ENCODE measurements at regions not wholly inside any gene's neighbourhood (a gene's known extent, or its start where the extent isn't known, plus 50 kb on each side); places are given as distances from the start of the nearest gene placed in this dataset.

- no peaks in the 10 kb centered on the region for H3K4me1 ChIP-seq (ENCODE audit: control insufficient read depth in 1 of 2, insufficient read depth in 1 of 2, low read depth in 1 of 2, low read length in 1 of 2)
- H3K27me3 ChIP-seq = peaks cover 77% of the 10 kb centered on the region
- H3K4me3 ChIP-seq (ENCODE audit: low read depth in 1 of 2, low read length in 1 of 2) = no peak overlapping the region
- H3K9me3 ChIP-seq = no peaks in the 10 kb centered on the region
- no peaks in the 10 kb centered on the region for H3K36me3 ChIP-seq
- no peak for TF ChIP-seq CTCF (IDR thresholded peaks at IDR 0.05)
- H3K27ac ChIP-seq = no peak overlapping the region
Observed at GRCh38 chr15:96421178-96421601, 90.7 kb downstream of the NR2F2 start.

- Histone ChIP-seq H3K9me3 (no peaks in the 10 kb centered on the region), H3K36me3 (no peaks in the 10 kb centered on the region), H3K4me1 (ENCODE audit: control insufficient read depth in 1 of 2, insufficient read depth in 1 of 2, low read depth in 1 of 2, low read length in 1 of 2) (no peaks in the 10 kb centered on the region), H3K27ac (no peak overlapping the region), H3K27me3 (peaks cover 67% of the 10 kb centered on the region), H3K4me3 (ENCODE audit: low read depth in 1 of 2, low read length in 1 of 2) (no peak overlapping the region)
- TF ChIP-seq CTCF (IDR thresholded peaks at IDR 0.05) = no peak
Observed at GRCh38 chr15:96422125-96422524, 91.6 kb downstream of the NR2F2 start.

- H3K36me3 ChIP-seq = no peaks in the 10 kb centered on the region
- no peak for TF ChIP-seq CTCF (IDR thresholded peaks at IDR 0.05)
Observed at GRCh38 chr15:96424674-96425073, 94.2 kb downstream of the NR2F2 start.

GRCh38 chr15:96428742-96429141 is 98.2 kb downstream of the NR2F2 start:
- H3K36me3 ChIP-seq = no peaks in the 10 kb centered on the region
- no peaks in the 10 kb centered on the region for H3K4me1 ChIP-seq (ENCODE audit: control insufficient read depth in 1 of 2, insufficient read depth in 1 of 2, low read depth in 1 of 2, low read length in 1 of 2)
- H3K9me3 ChIP-seq = no peaks in the 10 kb centered on the region
- no peak for TF ChIP-seq CTCF (IDR thresholded peaks at IDR 0.05)
- no peak overlapping the region for H3K27ac ChIP-seq
- H3K4me3 ChIP-seq (ENCODE audit: low read depth in 1 of 2, low read length in 1 of 2) = no peak overlapping the region
- H3K27me3 ChIP-seq = peaks cover 10% of the 10 kb centered on the region

More at GRCh38 chr15:96424674-96425073, 94.2 kb downstream of the NR2F2 start:
- no peak overlapping the region for H3K4me3 ChIP-seq (ENCODE audit: low read depth in 1 of 2, low read length in 1 of 2)
- H3K27ac ChIP-seq = no peak overlapping the region
- no peaks in the 10 kb centered on the region for H3K4me1 ChIP-seq (ENCODE audit: control insufficient read depth in 1 of 2, insufficient read depth in 1 of 2, low read depth in 1 of 2, low read length in 1 of 2)
- H3K27me3 ChIP-seq = peaks cover 42% of the 10 kb centered on the region
- H3K9me3 ChIP-seq = no peaks in the 10 kb centered on the region

- H3K36me3 ChIP-seq = no peaks in the 10 kb centered on the region
- no peaks in the 10 kb centered on the region for H3K9me3 ChIP-seq
- H3K27ac ChIP-seq = no peak overlapping the region
- TF ChIP-seq CTCF (IDR thresholded peaks at IDR 0.05) = no peak
- H3K4me1 ChIP-seq (ENCODE audit: control insufficient read depth in 1 of 2, insufficient read depth in 1 of 2, low read depth in 1 of 2, low read length in 1 of 2) = no peaks in the 10 kb centered on the region
- peaks cover 18% of the 10 kb centered on the region for H3K27me3 ChIP-seq
- no peak overlapping the region for H3K4me3 ChIP-seq (ENCODE audit: low read depth in 1 of 2, low read length in 1 of 2)
Observed at GRCh38 chr15:96431786-96432185, 101.3 kb downstream of the NR2F2 start.

- Histone ChIP-seq H3K27ac (no peak overlapping the region), H3K27me3 (peaks cover 26% of the 10 kb centered on the region), H3K36me3 (no peaks in the 10 kb centered on the region), H3K4me3 (ENCODE audit: low read depth in 1 of 2, low read length in 1 of 2) (no peak overlapping the region), H3K9me3 (no peaks in the 10 kb centered on the region), H3K4me1 (ENCODE audit: control insufficient read depth in 1 of 2, insufficient read depth in 1 of 2, low read depth in 1 of 2, low read length in 1 of 2) (no peaks in the 10 kb centered on the region)
- TF ChIP-seq CTCF (IDR thresholded peaks at IDR 0.05) = no peak
Observed at GRCh38 chr15:96435022-96435421, 104.5 kb downstream of the NR2F2 start.
